SK-N-MC (cell line): ENCODE measurements at regions not wholly inside any gene's neighbourhood (a gene's known extent, or its start where the extent isn't known, plus 50 kb on each side); places are given as distances from the start of the nearest gene placed in this dataset.

Experiments
- FOXP2 ChIP-seq: optimal IDR thresholded peaks from 2 replicates; pipeline ENCODE3; 2011; ENCODE audit warnings: mild to moderate bottlenecking, moderate library complexity; ENCODE audit not compliant: insufficient read depth; ENCODE audit errors: extremely low read length, control extremely low read depth
- POLR2AphosphoS5 ChIP-seq: IDR thresholded peaks from 2 replicates; pipeline ENCODE4 v1.6.1; 2012; ENCODE audit warnings: mild to moderate bottlenecking, low read depth, low read length, borderline replicate concordance

GRCh38 chr4:35520059-35520458 is 724.3 kb downstream of the ARAP2 start:
- TF ChIP-seq FOXP2 (no peak), POLR2AphosphoS5 (no peak)
